B cell (primary cell): ENCODE measurements at regions not wholly inside any gene's neighbourhood (a gene's known extent, or its start where the extent isn't known, plus 50 kb on each side); places are given as distances from the start of the nearest gene placed in this dataset.

Experiments
- ATAC-seq: fragments of 200-7000 bp; cut with Tn5 transposase; one replicate; pipeline ENCODE4 v1.10.0; 2021; ENCODE audit warnings: low read depth, mild to moderate bottlenecking, moderate number of reproducible peaks, moderate library complexity
- CTCF ChIA-PET: fragments of 350-600 bp; sonication (Branson Sonifier 250); formaldehyde crosslinking; loops from one replicate; lab custom pipeline; 2021; ENCODE audit warnings: antibody characterized with exemption, inconsistent platforms; lab: Charles Lee
- POLR2A ChIA-PET: fragments of 350-600 bp; sonication (Branson Sonifier 250); formaldehyde crosslinking; loops from one replicate; lab custom pipeline; 2021; ENCODE audit warnings: antibody characterized with exemption; lab: Charles Lee
- DNase-seq: peaks from one replicate; pipeline ENCODE4 v3.0.0; 2013
- H2AFZ ChIP-seq: 2 replicates; pipeline ENCODE4 v1.6.1; 2012; ENCODE audit warnings: mild to moderate bottlenecking, low read depth, low read length; ENCODE audit not compliant: insufficient read depth, poor library complexity, severe bottlenecking
- H3K27ac ChIP-seq, 2 donors: 1 replicate in 1 of 2; 2 replicates in 1 of 2; pipeline ENCODE4 v1.5.1; 2012 to 2013; ENCODE audit warnings: low read length in 2 of 2, mild to moderate bottlenecking in 2 of 2, moderate library complexity in 1 of 2
- H3K27me3 ChIP-seq, 4 experiments: fragments of 200-600 bp in 1 of 4; sonication (generic) in 1 of 4; replicated peaks in 1 of 4; 1 replicate in 2 of 4; 2 replicates in 2 of 4; pipeline versions ENCODE4 v1.6.1 to v1.7.0; 2013 to 2016; ENCODE audit warnings: low read length in 3 of 4, mild to moderate bottlenecking in 2 of 4, mixed read lengths in 1 of 4, moderate library complexity in 1 of 4; ENCODE audit not compliant: insufficient read depth in 4 of 4, control insufficient read depth in 3 of 4; ENCODE audit errors: control extremely low read depth in 1 of 4
- H3K36me3 ChIP-seq, 2 experiments: replicated peaks in 1 of 2; 1 replicate in 1 of 2; 2 replicates in 1 of 2; pipeline versions ENCODE4 v1.6.1 to v1.7.1; 2013; ENCODE audit warnings: low read length in 1 of 2; ENCODE audit not compliant: insufficient read depth in 2 of 2, control insufficient read depth in 1 of 2; ENCODE audit errors: control extremely low read depth in 1 of 2, extremely low read depth in 1 of 2
- H3K4me1 ChIP-seq, 2 donors: fragments of 200-600 bp in 1 of 2; sonication (generic) in 1 of 2; 1 replicate in 1 of 2; 2 replicates in 1 of 2; pipeline versions ENCODE4 v1.5.1 to v1.6.1; 2013 to 2017; ENCODE audit warnings: low read length in 2 of 2; ENCODE audit not compliant: control insufficient read depth in 2 of 2, insufficient read depth in 2 of 2
- H3K4me2 ChIP-seq: replicated peaks from 2 replicates; pipeline ENCODE3; 2012; ENCODE audit warnings: mild to moderate bottlenecking, low read depth, low read length; ENCODE audit not compliant: poor library complexity, severe bottlenecking
- H3K4me3 ChIP-seq, 5 experiments: fragments of 200-600 bp in 1 of 5; sonication (generic) in 1 of 5; 1 replicate in 3 of 5; 2 replicates in 2 of 5; pipeline versions ENCODE4 v1.5.1 to v1.7.0; 2011 to 2016; ENCODE audit warnings: low read length in 4 of 5, mild to moderate bottlenecking in 4 of 5, low read depth in 2 of 5, control low read depth in 1 of 5, moderate library complexity in 1 of 5; ENCODE audit not compliant: insufficient read depth in 1 of 5; ENCODE audit errors: control extremely low read depth in 1 of 5, extremely low read depth in 1 of 5
- H3K79me2 ChIP-seq: fragments of 200-600 bp; sonication (generic); one replicate; pipeline ENCODE4 v1.6.0; 2016; ENCODE audit warnings: low read length; ENCODE audit not compliant: control insufficient read depth, insufficient read depth
- H3K9ac ChIP-seq: fragments of 200-600 bp; sonication (generic); 2 replicates; pipeline ENCODE4 v1.6.1; 2017; ENCODE audit warnings: mild to moderate bottlenecking, low read length, moderate library complexity
- H3K9me3 ChIP-seq, 3 donors: one replicate each; pipeline versions ENCODE4 v1.6.1 to v1.7.1; 2013; ENCODE audit warnings: low read length in 2 of 3; ENCODE audit not compliant: control insufficient read depth in 2 of 3, insufficient read depth in 1 of 3; ENCODE audit errors: control extremely low read depth in 1 of 3
- H4K20me1 ChIP-seq: 2 replicates; pipeline ENCODE4 v1.6.0; 2012; ENCODE audit warnings: mild to moderate bottlenecking, low read length; ENCODE audit not compliant: insufficient read depth, control insufficient read depth, poor library complexity, severe bottlenecking
- H3K27ac Mint-ChIP-seq: one replicate; pipeline ENCODE4 v1.8.0; 2021; ENCODE audit warnings: mixed read lengths
- H3K27me3 Mint-ChIP-seq: one replicate; pipeline ENCODE4 v1.8.0; 2021; ENCODE audit warnings: mixed read lengths
- H3K4me1 Mint-ChIP-seq: one replicate; pipeline ENCODE4 v1.8.0; 2021; ENCODE audit warnings: mixed read lengths
- H3K4me3 Mint-ChIP-seq: one replicate; pipeline ENCODE4 v1.8.0; 2021; ENCODE audit warnings: mixed read lengths
- H3K9me3 Mint-ChIP-seq: one replicate; pipeline ENCODE4 v1.8.0; 2022; ENCODE audit warnings: mixed read lengths; ENCODE audit not compliant: insufficient read depth
- CTCF ChIP-seq: fragments of 200-600 bp; IDR thresholded peaks from one replicate; pipeline ENCODE4 v1.8.0; 2022; ENCODE audit warnings: antibody characterized with exemption, mild to moderate bottlenecking
- EZH2 ChIP-seq: IDR thresholded peaks from 2 replicates; pipeline ENCODE4 v1.6.1; 2012; ENCODE audit warnings: borderline replicate concordance, low read depth, mild to moderate bottlenecking, moderate library complexity, low read length; ENCODE audit not compliant: insufficient read depth, poor library complexity, severe bottlenecking
- WGBS: methylation state at CpG from one replicate; pipeline ENCODE4 v1.1.5; 2013; ENCODE audit warnings: missing lambda C conversion rate; ENCODE audit not compliant: insufficient coverage; 5-methylcytosine and 5-hydroxymethylcytosine counted together
- intact Hi-C: fragments of 100-400 bp; cut with micrococcal nuclease; formaldehyde crosslinking; loops from one replicate; pipeline ENCODE4 v1.10.0; 2022

- H3K4me1 ChIP-seq: no peaks in the 10 kb centered on the region
- H3K4me3 Mint-ChIP-seq: no peak overlapping the region
- no peaks in the 10 kb centered on the region for H3K9me3 ChIP-seq
- ChIA-PET POLR2A (no interaction called here), CTCF (no interaction called here)
- H3K79me2 ChIP-seq: no peaks in the 10 kb centered on the region
- no peaks in the 10 kb centered on the region for H4K20me1 ChIP-seq
- H3K4me1 Mint-ChIP-seq: no peaks in the 10 kb centered on the region
- H3K36me3 ChIP-seq: no peaks in the 10 kb centered on the region
- no peak overlapping the region for H3K9ac ChIP-seq
- H2AFZ ChIP-seq: no peak overlapping the region
- TF ChIP-seq CTCF (no peak), EZH2 (no peak)
- H3K27ac ChIP-seq: no peak overlapping the region
- H3K9me3 Mint-ChIP-seq: no peaks in the 10 kb centered on the region
- ATAC-seq: no peak
- H3K27ac Mint-ChIP-seq: no peak overlapping the region
- no peak overlapping the region for H3K4me3 ChIP-seq
- no peaks in the 10 kb centered on the region for H3K27me3 ChIP-seq
- DNase-seq: no peak
- intact Hi-C loops: no loop called here
- WGBS: no CpG with 5 or more reads among the region's 2 CpGs
- no peaks in the 10 kb centered on the region for H3K27me3 Mint-ChIP-seq
- no peak overlapping the region for H3K4me2 ChIP-seq
Observed at GRCh38 chr6:147852772-147853171, 344.3 kb downstream of the SAMD5 start.

GRCh38 chr6:147853574-147853973, 345.1 kb downstream of the SAMD5 start:
- Histone ChIP-seq H3K27me3 (no peaks in the 10 kb centered on the region), H3K9ac (no peak overlapping the region), H4K20me1 (no peaks in the 10 kb centered on the region), H2AFZ (no peak overlapping the region), H3K36me3 (no peaks in the 10 kb centered on the region), H3K4me1 (no peaks in the 10 kb centered on the region), H3K9me3 (no peaks in the 10 kb centered on the region), H3K4me3 (no peak overlapping the region), H3K79me2 (no peaks in the 10 kb centered on the region), H3K27ac (no peak overlapping the region), H3K4me2 (no peak overlapping the region)
- H3K27me3 Mint-ChIP-seq: no peaks in the 10 kb centered on the region
- ATAC-seq (no peak), DNase-seq (no peak)
- no peak for TF ChIP-seq CTCF
- no peak for TF ChIP-seq EZH2
- no CpG with 5 or more reads among the region's 3 CpGs for WGBS
- H3K4me1 Mint-ChIP-seq: no peaks in the 10 kb centered on the region
- no peaks in the 10 kb centered on the region for H3K9me3 Mint-ChIP-seq
- ChIA-PET CTCF (no interaction called here), POLR2A (no interaction called here)
- H3K4me3 Mint-ChIP-seq: no peak overlapping the region
- intact Hi-C loops: no loop called here
- H3K27ac Mint-ChIP-seq: no peak overlapping the region
